Astrocyte of the cerebellum (primary cell): ENCODE measurements at regions not wholly inside any gene's neighbourhood (a gene's known extent, or its start where the extent isn't known, plus 50 kb on each side); places are given as distances from the start of the nearest gene placed in this dataset.

Source experiments
- DNase-seq: peaks from one replicate; pipeline ENCODE4 v3.0.0-alpha.2; 2011; ENCODE audit warnings: low read depth
- H3K4me3 ChIP-seq: 2 replicates; pipeline ENCODE4 v1.5.1; 2011; ENCODE audit warnings: mild to moderate bottlenecking, low read depth, low read length, moderate library complexity
- CTCF ChIP-seq: IDR thresholded peaks from 2 replicates; pipeline ENCODE4 v1.5.1; 2012; ENCODE audit warnings: low read length, low read depth, moderate library complexity, mild to moderate bottlenecking; ENCODE audit errors: missing control alignments
- in situ Hi-C: cut with HindIII; loops from 2 replicates; pipeline ENCODE4 v1.10.0; 2017; ENCODE audit warnings: low sequenced_read_pairs

- H3K4me3 ChIP-seq, result no peak overlapping the region
- TF ChIP-seq CTCF, result no peak
- in situ Hi-C loops, result no loop called here
- DNase-seq, result no peak
Observed at GRCh38 chr13:40502236-40502635, 164.2 kb downstream of the FOXO1 start.

GRCh38 chr13:40503011-40503410 lies 163.4 kb downstream of the FOXO1 start:
- H3K4me3 ChIP-seq, result no peak overlapping the region
- no peak for TF ChIP-seq CTCF
- in situ Hi-C loops, result no loop called here
- DNase-seq, result no peak

- DNase-seq, result peak; percentile 41
- H3K4me3 ChIP-seq, result no peak overlapping the region
- in situ Hi-C loops, result no loop called here
- no peak for TF ChIP-seq CTCF
Observed at GRCh38 chr13:40503966-40504591, 162.4 kb downstream of the FOXO1 start.

GRCh38 chr13:40504641-40505040 lies 161.8 kb downstream of the FOXO1 start:
- no peak for TF ChIP-seq CTCF
- DNase-seq, result no peak
- in situ Hi-C loops, result no loop called here

GRCh38 chr13:40505196-40505595 lies 161.2 kb downstream of the FOXO1 start:
- no peak for TF ChIP-seq CTCF
- no peak for DNase-seq
- H3K4me3 ChIP-seq, result no peak overlapping the region
- in situ Hi-C loops, result no loop called here

More at GRCh38 chr13:40504641-40505040, 161.8 kb downstream of the FOXO1 start:
- no peak overlapping the region for H3K4me3 ChIP-seq
